ENCODE measurements at regions not wholly inside any gene's neighbourhood (a gene's known extent, or its start where the extent isn't known, plus 50 kb on each side); places are given as distances from the start of the nearest gene placed in this dataset.

- TF ChIP-seq ZFX (IDR thresholded peaks at IDR 0.05) (no peak), CTCF (conservative IDR thresholded peaks at IDR 0.05) (no peak)
- H3K27ac ChIP-seq, result no peak overlapping the region
These were observed 350.0 kb downstream of the CXCL12 start for GRCh38 chr10:44034946-44035345.

GRCh38 chr10:44033008-44033407 lies 351.9 kb downstream of the CXCL12 start:
- H3K27ac ChIP-seq, result no peak overlapping the region
- TF ChIP-seq CTCF (conservative IDR thresholded peaks at IDR 0.05) (no peak), ZFX (IDR thresholded peaks at IDR 0.05) (no peak)

GRCh38 chr10:44032216-44032615 lies 352.7 kb downstream of the CXCL12 start:
- H3K27ac ChIP-seq, result no peak overlapping the region

GRCh38 chr10:44030738-44031137 lies 354.2 kb downstream of the CXCL12 start:
- no peak overlapping the region for H3K27ac ChIP-seq
- TF ChIP-seq CTCF (conservative IDR thresholded peaks at IDR 0.05), result no peak
- no peak for TF ChIP-seq ZFX (IDR thresholded peaks at IDR 0.05)

More at GRCh38 chr10:44032216-44032615, 352.7 kb downstream of the CXCL12 start:
- no peak for TF ChIP-seq CTCF (conservative IDR thresholded peaks at IDR 0.05)
- TF ChIP-seq ZFX (IDR thresholded peaks at IDR 0.05), result no peak

- TF ChIP-seq CTCF (conservative IDR thresholded peaks at IDR 0.05) (peak; percentile 30), ZFX (IDR thresholded peaks at IDR 0.05) (no peak)
These were observed 354.8 kb downstream of the CXCL12 start for GRCh38 chr10:44030132-44030531.

GRCh38 chr10:44028384-44029137 lies 356.3 kb downstream of the CXCL12 start:
- TF ChIP-seq ZFX (IDR thresholded peaks at IDR 0.05), result no peak
- no peak for TF ChIP-seq CTCF (conservative IDR thresholded peaks at IDR 0.05)

More at GRCh38 chr10:44030132-44030531, 354.8 kb downstream of the CXCL12 start:
- no peak overlapping the region for H3K27ac ChIP-seq

GRCh38 chr10:44024356-44025116 lies 360.4 kb downstream of the CXCL12 start:
- TF ChIP-seq CTCF (conservative IDR thresholded peaks at IDR 0.05) (no peak), ZFX (IDR thresholded peaks at IDR 0.05) (no peak)
- H3K27ac ChIP-seq, result no peak overlapping the region

More at GRCh38 chr10:44028384-44029137, 356.3 kb downstream of the CXCL12 start:
- H3K27ac ChIP-seq, result no peak overlapping the region
